ENCODE measurements at regions not wholly inside any gene's neighbourhood (a gene's known extent, or its start where the extent isn't known, plus 50 kb on each side); places are given as distances from the start of the nearest gene placed in this dataset.
"Not testable (repeated sequence)": the region's sequence is repeated elsewhere in the genome, so short reads cannot be mapped to it uniquely, and the experiment has no call there.

- intact Hi-C loops (cut with micrococcal nuclease; ENCODE audit: unreplicated experiment): no loop called here
- Histone ChIP-seq H3K27me3 (ENCODE audit: insufficient read depth, low read depth) (no peaks in the 10 kb centered on the region), H3K4me1 (replicated peaks; ENCODE audit: insufficient read depth) (no peaks in the 10 kb centered on the region), H3K9me3 (ENCODE audit: insufficient read depth, low read depth) (no peaks in the 10 kb centered on the region), H2AFZ (no peak overlapping the region), H3K4me3 (no peak overlapping the region), H3K4me2 (no peak overlapping the region), H3K36me3 (ENCODE audit: low read depth) (no peaks in the 10 kb centered on the region), H3F3A (ENCODE audit: insufficient read depth, low read depth) (no peaks in the 10 kb centered on the region), H3K27ac (no peak overlapping the region), H3K79me2 (ENCODE audit: low read depth) (no peaks in the 10 kb centered on the region), H3K9me2 (ENCODE audit: insufficient read depth) (no peaks in the 10 kb centered on the region), H4K20me1 (ENCODE audit: insufficient read depth) (no peaks in the 10 kb centered on the region)
- ChIA-PET POLR2A (ENCODE audit: unreplicated experiment) (no interaction called here), CTCF (no interaction called here)
- TF ChIP-seq EZH2 (IDR thresholded peaks at IDR 0.05; ENCODE audit: low read depth): no peak
- TF ChIP-seq, protein P1, sequence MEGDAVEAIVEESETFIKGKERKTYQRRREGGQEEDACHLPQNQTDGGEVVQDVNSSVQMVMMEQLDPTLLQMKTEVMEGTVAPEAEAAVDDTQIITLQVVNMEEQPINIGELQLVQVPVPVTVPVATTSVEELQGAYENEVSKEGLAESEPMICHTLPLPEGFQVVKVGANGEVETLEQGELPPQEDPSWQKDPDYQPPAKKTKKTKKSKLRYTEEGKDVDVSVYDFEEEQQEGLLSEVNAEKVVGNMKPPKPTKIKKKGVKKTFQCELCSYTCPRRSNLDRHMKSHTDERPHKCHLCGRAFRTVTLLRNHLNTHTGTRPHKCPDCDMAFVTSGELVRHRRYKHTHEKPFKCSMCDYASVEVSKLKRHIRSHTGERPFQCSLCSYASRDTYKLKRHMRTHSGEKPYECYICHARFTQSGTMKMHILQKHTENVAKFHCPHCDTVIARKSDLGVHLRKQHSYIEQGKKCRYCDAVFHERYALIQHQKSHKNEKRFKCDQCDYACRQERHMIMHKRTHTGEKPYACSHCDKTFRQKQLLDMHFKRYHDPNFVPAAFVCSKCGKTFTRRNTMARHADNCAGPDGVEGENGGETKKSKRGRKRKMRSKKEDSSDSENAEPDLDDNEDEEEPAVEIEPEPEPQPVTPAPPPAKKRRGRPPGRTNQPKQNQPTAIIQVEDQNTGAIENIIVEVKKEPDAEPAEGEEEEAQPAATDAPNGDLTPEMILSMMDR (conservative IDR thresholded peaks at IDR 0.05): no peak
- no TSS peak for BruUV-seq (replicated peaks)
- DNase-seq: no peak
Measured at GRCh38 chr1:66478116-66478515, 55.8 kb upstream of the SGIP1 start.

GRCh38 chr1:66480162-66480561 is 53.8 kb upstream of the SGIP1 start:
- Histone ChIP-seq H2AFZ (no peak overlapping the region), H3K9me3 (ENCODE audit: insufficient read depth, low read depth) (no peaks in the 10 kb centered on the region), H3K9me2 (ENCODE audit: insufficient read depth) (no peaks in the 10 kb centered on the region), H3K4me3 (no peak overlapping the region), H3K4me2 (no peak overlapping the region), H4K20me1 (ENCODE audit: insufficient read depth) (no peaks in the 10 kb centered on the region), H3K27me3 (ENCODE audit: insufficient read depth, low read depth) (no peaks in the 10 kb centered on the region), H3K4me1 (replicated peaks; ENCODE audit: insufficient read depth) (no peaks in the 10 kb centered on the region), H3K79me2 (ENCODE audit: low read depth) (no peaks in the 10 kb centered on the region), H3F3A (ENCODE audit: insufficient read depth, low read depth) (no peaks in the 10 kb centered on the region), H3K27ac (no peak overlapping the region), H3K36me3 (ENCODE audit: low read depth) (no peaks in the 10 kb centered on the region)
- BruUV-seq (replicated peaks): no TSS peak
- POLR2A ChIA-PET (ENCODE audit: unreplicated experiment): no interaction called here
- CTCF ChIA-PET: no interaction called here
- no peak for DNase-seq
- no peak for TF ChIP-seq EZH2 (IDR thresholded peaks at IDR 0.05; ENCODE audit: low read depth)
- TF ChIP-seq, protein P1 (conservative IDR thresholded peaks at IDR 0.05): no peak
- intact Hi-C loops (cut with micrococcal nuclease; ENCODE audit: unreplicated experiment): no loop called here

- POLR2A ChIA-PET (ENCODE audit: unreplicated experiment); intact Hi-C loops (cut with micrococcal nuclease; ENCODE audit: unreplicated experiment); H3K4me1 ChIP-seq (replicated peaks; ENCODE audit: insufficient read depth); H3K9me2 ChIP-seq (ENCODE audit: insufficient read depth); DNase-seq; H3K9me3 ChIP-seq (ENCODE audit: insufficient read depth, low read depth); CTCF ChIA-PET; H3K27ac ChIP-seq; H3K79me2 ChIP-seq (ENCODE audit: low read depth); BruUV-seq (replicated peaks); H3K36me3 ChIP-seq (ENCODE audit: low read depth); H4K20me1 ChIP-seq (ENCODE audit: insufficient read depth); H2AFZ ChIP-seq; H3F3A ChIP-seq (ENCODE audit: insufficient read depth, low read depth); H3K4me2 ChIP-seq; H3K4me3 ChIP-seq; H3K27me3 ChIP-seq (ENCODE audit: insufficient read depth, low read depth): not testable (repeated sequence)
Measured at GRCh38 chr1:66481215-66481614, 52.7 kb upstream of the SGIP1 start.

Data from PC-9 (cell line).